GM21619 (cell line): ENCODE measurements at regions not wholly inside any gene's neighbourhood (a gene's known extent, or its start where the extent isn't known, plus 50 kb on each side); places are given as distances from the start of the nearest gene placed in this dataset.

Source experiments
- ATAC-seq: cut with Tn5 transposase; IDR thresholded peaks from one replicate; pipeline ENCODE4 v1.9.1; 2021; ENCODE audit not compliant: unreplicated experiment

DNA sequence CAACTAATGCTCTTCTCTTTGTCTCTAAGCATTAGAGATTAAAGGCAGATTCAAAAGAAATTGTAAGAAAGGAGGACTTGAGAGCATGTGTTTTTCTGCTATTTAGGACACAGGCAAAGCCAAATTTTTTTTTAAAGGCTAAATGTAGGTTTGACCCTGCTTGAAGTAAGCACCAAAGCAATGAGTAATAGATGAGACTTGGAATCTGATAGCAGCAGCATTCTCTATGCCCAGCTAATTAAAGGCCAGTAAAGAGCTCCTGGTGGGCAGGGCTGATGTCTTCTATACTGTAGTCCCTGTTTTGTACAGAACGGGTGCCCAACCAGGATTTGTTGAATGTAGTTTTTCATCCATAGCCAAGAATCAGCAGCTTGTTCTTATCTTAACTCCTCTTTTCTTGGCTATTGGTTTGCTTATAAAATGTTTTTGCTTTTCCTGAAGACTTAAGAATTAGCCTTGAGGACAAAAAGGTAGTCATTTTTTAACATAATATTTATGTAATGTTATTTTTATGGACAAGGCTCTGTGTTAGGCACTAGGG lies 179.6 kb downstream of the LMO4 start:
- ATAC-seq, result no peak

DNA sequence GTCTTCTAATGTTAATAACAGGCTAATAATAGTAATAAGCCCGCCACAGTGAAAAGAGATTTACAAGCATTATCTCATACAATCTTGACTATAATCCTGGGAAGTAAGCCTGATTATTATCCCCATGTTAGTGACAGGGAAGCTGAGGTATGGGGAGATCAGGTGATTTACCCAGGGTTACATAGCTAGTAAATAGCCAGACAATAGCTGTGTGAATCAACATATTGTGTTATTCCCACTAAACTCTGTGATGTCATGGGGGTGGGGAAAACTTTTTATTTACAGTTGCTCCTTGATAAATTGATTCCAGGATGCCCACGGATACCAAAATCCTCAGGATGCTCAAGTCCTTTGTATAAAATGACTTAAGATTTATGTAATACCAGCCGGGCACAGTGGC lies 181.9 kb downstream of the LMO4 start:
- ATAC-seq, result no peak

DNA sequence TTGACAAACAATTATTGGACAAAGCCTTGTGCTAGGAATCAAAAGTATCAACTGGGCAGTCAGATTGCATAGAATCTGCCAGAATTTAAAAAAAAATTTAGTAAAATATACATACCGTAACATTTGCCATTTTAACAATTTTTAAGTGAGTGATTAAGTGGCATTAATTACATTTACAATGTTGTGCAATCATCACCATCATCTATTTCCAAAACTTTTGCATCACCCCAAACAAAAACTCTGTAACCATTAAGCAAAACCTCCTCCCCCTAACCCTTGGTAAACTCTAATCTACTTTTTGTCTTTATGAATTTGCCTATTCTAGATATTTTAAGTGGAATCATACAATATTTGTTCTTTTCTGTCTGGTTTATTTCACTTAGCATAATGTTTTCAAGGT lies 182.8 kb downstream of the LMO4 start:
- ATAC-seq, result no peak

DNA sequence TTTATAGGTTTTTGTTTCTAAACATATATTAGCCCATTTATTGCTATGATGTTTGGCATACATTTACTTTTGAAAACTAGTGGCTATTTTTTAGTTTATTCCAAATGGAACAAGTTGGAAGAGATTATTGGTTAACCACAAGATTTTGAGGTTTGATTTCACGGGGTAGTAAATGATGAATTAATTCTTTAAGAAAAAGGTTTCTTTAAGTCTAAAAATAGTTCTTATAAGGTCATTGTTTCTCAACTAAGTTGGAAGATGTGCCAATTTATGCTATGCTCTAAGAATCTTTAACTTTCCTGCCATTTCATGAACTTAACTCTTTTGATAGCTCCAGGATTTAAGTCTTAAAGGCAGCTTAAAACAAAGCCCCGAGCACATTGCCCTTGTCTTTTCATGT lies 183.8 kb downstream of the LMO4 start:
- ATAC-seq, result no peak

DNA sequence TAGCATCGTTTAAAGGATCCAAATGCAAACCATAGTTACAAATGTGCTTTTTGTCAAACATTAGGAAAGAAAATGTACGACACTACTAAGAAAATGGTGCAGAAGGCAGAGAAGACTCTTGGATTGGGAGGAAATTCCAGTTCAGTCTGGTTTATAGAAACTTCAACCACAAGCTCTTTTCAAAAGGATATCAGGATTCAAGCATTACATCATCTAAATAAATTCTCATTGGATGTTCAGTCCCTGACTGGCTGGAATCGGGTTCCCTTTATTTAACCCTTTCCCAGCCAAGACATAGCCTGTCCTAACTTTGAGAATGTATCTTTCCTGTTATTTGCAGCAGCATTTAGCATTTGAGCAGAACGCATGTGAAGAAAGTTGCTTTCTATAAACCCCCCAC lies 184.6 kb downstream of the LMO4 start:
- no peak for ATAC-seq

GRCh38 chr1:87513966-87514660 lies 185.4 kb downstream of the LMO4 start:
- ATAC-seq, result no peak

DNA sequence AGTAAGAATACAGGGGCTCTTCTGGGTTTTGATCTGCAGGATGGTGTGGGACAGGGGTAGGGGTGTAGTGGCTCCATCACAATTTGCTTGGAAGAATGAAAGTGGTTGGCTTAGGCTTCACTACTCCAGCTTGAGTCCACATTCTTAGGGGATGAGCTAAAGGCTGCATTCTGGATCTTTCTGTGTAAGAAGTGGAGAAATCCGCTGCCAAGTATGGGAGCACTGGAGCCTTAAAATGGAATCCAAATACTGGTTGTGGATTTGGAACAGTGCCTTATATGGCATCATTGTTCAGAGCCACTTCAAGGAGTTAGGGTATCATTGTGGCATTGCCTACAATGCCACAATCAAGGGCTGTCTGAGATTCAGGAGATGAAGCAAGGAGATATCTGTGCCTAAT lies 187.1 kb downstream of the LMO4 start:
- no peak for ATAC-seq

GRCh38 chr1:87518794-87519193 lies 190.1 kb downstream of the LMO4 start:
- no peak for ATAC-seq

- no peak for ATAC-seq
Measured at GRCh38 chr1:87521452-87521851, 192.8 kb downstream of the LMO4 start.

GRCh38 chr1:87523466-87523865 lies 194.8 kb downstream of the LMO4 start:
- ATAC-seq, result no peak

DNA sequence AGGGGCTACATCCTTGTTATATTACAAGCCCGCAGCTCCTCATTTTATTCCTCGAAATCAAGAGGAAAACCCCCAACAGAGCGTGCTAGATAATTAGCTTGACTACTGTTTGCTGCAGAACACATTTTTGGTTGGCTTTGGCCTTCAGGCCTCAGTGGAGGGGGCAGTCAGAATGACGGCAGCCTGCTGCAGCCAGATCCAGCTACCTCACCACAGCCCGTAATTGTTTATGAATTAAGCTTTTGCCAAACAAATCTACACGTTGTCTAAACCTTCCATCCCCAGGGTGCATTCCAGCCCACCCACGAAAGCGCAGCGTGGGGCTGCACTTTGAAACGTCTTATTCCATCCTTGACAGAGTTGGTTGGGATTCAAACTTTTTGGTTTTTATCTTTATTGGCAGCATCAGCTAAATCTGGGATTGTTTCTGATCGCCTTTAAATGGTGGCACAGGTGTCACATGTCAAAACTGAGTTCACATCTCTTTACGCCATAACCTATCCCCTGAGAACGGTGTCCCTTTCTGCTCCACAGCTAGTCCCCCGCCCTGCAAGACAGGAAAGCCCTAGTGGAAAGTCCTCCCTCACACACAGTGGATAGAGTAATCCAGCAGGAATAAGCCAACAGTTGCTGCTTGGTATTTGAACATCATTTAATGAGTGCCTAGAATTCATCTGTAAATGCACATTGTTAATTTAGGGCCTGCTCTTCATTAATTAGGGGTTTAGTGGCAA lies 195.5 kb downstream of the LMO4 start:
- no peak for ATAC-seq

- ATAC-seq, result no peak
Measured at GRCh38 chr1:87528754-87529517, 200.3 kb downstream of the LMO4 start.

DNA sequence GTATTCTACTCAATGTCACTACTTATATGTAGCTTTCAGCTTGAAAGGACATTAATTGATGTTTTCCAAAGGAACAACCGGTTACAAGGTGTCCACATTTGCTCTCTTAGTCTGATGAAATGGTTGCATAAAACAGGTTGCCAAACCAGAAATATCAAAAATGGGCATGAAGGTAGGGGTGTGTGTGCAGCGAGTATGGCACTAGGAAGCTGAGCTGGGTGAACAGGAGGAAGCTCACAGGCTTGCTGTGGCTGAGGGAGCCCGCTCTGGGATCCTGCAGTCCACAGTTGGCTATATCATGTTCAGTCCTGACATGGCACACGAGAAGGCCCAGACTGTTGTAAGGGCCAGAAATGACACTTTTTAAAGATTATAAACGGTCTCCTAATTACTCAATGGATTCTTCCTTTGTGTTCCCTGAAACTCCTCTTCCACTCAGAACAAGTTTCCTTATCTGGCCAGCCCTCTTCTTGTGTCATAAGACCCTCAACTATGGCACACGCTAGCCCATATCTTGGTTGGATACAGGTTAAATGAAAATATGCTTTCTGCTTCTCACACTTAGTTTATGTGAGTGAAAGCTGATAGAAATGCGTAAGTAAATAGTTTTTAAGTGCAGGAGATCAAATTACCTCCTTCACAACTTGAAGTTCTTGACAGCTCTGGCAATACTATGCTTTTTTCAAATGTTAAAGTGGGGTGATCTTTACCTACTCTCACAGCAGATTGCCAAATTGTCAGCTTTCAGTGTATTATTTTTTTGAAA lies 201.5 kb downstream of the LMO4 start:
- ATAC-seq, result no peak

DNA sequence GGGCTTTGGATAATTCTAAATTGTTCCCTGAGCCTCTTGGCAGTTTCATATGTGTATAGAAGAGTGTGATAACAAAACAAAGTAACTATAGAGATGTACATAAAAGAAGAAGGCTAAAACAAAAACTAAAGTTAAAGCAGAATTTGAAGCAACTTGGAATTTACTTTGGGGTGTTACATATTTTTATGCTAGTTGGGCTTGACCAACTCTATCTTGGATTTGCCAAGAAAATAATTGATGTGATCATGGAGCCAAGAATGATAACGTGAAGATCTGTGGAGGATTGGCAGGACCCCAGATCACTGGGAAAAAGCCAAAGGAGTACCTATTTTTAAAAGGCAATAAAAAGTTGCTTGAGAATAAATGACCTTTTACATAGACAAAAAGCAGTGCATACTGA lies 206.9 kb downstream of the LMO4 start:
- no peak for ATAC-seq

- ATAC-seq, result no peak
Measured at GRCh38 chr1:87539147-87539546, 210.5 kb downstream of the LMO4 start.

DNA sequence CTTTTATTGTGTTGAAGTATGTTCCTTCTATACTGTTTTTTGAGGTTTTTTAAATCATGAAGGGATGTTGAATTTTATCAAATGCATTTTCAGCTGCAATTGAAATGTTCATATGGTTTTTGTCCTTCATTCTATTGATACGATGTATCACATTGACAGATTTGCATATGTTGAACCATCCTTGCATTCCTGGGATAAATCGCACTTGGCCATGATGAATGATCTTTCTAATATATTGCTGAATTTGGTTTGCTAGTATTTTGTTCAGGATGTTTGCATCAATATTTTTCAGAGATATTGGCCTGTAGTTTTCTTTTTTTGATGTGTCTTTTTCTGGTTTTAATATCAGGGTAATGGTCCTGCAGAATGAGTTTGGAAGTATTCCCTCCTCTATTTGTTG lies 214.0 kb downstream of the LMO4 start:
- ATAC-seq, result no peak

GRCh38 chr1:87549738-87550137 lies 221.1 kb downstream of the LMO4 start:
- ATAC-seq, result no peak

DNA sequence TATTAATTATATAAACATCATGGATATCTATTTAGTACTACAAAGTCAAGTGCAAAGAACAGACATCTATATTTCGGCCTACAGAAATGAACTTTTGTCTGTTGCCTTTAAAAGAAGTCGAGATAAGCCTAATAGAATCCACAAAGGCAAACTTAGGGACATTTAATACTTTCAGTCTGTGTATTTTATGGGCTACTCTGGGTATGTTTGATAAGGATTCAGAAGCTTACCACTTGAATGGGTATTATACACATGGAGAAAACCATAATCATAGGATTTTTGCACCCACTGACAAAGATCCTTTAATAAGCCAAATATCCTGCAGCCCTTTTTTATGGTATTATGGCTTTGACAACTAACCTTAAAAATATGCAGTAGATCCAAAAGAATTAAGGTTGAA lies 224.8 kb downstream of the LMO4 start:
- ATAC-seq, result no peak

GRCh38 chr1:87555366-87555765 lies 226.7 kb downstream of the LMO4 start:
- no peak for ATAC-seq

GRCh38 chr1:87556326-87556725 lies 227.6 kb downstream of the LMO4 start:
- no peak for ATAC-seq

- ATAC-seq, result no peak
Measured at GRCh38 chr1:87558921-87559320, 230.2 kb downstream of the LMO4 start.
